NCI-H146 treated with DMSO at 0.1 percent for 48 hours (cell line): ENCODE measurements at regions not wholly inside any gene's neighbourhood (a gene's known extent, or its start where the extent isn't known, plus 50 kb on each side); places are given as distances from the start of the nearest gene placed in this dataset.

Source experiments
- DNase-seq: peaks from one replicate; lab custom pipeline; 2025; ENCODE audit not compliant: unreplicated experiment; lab: John Stamatoyannopoulos, UW

- no peak for DNase-seq
Measured at GRCh38 chr3:23644099-23644498, 161.7 kb upstream of the UBE2E1 start.

DNA sequence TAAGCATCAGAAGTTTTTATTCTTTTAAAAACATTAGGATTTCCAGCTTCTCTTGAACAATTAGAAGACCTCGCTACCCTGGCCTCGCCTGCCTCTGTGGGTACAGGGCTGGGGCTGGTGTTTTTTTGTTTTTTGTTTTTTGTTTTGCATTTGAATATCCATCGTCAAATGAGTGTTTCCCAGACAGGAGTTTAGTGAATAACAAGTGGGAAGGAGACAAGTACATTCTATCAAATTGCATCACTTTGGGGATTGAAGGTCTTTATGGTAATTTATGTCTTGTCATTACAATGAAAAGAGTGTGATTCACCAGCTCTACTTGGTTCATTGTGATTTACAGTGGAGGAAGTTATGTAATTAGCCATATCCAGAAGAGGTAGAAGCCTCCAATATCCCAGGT, 161.1 kb upstream of the UBE2E1 start:
- no peak for DNase-seq

DNA sequence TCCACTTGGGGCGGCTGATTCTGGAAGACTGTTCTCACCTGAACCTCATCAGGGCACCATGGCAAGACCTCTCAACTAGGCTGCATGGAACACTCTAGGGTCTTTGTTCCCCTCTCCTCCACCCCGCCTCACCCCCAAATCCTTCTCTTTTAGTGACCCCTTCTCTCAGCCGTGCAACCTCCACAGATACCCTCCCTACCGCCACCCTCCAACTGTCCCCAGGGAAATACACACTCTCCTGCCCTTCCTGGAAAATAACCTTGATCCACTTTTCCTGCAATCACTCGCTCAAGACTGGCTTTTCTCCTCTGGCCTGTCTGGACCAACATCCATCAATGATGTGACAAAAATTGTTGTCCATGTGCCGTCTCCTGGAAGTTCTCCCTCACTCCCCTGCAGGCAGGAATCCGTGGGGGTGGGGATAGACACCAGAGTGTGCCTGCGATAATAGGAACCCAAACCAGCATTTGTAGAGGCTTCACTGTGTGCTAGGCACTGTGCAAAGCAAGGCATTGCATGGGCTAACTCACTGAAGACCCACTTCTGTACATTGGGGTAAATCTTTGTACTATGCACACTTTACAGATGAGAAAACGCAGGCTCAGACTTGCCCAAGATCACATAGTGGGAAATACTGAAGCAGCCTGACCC, 160.1 kb upstream of the UBE2E1 start:
- DNase-seq = no peak

DNA sequence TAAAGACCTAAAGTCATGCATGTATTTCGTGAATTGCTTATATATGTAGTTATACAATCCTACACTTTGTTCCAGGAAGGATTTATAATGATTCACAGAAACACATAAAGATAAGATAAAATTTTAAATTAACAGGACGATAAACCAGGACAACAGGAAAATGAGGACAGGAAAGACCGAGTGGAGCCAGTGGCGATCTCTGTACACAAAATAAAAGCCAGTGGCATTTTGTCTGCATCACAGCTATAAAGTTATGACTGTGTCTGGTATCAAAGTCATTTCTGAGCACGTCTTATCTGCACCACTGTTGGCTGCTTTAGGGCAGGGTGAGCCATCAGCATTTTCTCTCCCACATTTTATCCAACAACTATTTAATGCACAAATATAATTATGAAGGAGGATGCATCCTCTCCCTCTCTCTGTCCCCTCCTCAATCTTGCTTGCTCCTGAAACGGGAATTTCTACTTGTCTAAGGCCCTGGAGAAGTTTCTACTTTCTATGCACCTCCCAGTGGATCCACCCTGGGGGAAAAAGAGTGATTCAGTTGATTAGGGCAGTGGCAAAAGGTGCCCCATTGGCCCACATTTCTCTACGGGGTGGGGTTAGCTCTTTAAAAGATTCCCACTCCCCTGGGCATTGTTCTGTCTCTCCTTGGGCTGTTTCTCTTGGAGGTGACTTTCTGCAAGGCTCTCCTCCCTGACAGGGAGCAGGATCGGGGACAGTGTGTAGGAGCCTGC, 159.4 kb upstream of the UBE2E1 start:
- DNase-seq = no peak

DNA sequence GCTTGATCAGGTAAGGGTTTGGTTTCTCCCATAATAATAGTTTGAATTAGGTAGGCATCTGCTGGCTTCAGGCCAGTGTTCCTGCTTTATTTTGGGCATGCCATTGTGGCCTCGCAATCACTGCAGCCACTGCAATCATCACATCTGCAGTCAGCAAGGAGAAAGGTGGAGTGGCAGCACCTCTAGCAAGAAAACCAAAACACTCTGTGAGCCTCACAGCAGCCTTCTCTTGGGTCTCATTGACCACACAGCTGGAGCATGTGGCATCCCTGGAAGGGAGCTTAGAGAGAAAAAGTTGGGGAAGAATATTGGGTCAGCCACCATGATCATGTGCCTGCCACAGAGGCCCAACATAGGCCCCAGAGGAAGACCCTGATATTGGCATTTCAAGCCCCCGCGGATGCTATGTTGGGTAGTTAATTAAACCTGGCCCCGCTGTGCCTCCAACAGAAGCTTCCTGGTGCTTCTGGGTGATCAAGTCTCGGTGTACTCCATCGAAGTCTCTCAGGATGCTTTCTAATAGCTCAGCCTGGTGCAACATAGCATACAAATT, 158.0 kb upstream of the UBE2E1 start:
- no peak for DNase-seq

DNA sequence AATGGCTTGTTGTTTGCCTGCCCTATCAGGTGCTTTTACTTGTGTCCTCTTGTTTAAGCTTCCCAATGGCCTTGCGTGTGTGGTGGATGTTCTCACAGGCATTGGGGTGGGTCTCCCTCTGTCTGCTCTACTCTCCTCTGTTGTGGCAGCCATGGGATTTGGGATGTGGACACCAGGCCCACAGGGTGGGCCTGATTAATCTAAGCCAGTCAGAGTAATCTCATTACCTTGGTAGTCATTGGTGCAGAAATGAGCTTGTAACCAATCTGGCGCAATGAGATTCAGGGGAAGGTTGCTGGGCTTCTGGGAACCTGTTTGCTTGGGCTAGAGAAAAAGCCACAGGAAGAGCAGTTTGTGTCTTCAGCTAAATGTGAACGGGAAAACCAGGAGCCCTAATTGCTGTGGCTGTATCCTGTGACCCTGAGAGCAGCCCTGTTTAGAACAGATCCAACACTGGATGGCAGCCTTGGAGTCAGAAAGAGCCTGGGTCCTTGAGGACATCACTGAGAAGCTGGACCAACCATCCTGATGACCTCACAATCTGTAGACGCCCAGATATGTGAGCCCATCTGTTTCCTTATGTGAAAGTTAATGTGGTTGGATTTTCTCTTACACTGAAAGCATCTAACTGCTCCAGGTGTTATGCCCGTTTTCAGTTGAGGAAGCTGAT, 157.3 kb upstream of the UBE2E1 start:
- no peak for DNase-seq

DNA sequence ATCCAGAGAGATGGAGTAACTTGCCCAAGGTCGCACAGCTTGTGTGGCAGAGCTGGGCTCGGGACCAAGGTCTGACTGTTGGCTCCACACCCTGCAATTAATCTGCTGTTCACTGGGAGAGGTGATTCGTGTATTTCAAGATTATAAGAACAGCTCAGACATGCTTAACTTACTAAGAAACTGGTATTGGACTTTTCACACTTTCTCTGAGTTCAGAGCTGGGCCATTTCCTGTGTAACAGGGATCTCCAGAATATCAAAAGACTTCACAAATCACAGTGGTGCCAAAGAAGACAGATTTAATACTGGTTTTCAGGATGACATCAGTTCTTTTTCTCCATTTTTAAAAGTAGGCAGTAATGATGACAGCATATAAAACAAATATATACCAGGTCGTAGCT, 156.8 kb upstream of the UBE2E1 start:
- DNase-seq = no peak

GRCh38 chr3:23649448-23649847, 156.3 kb upstream of the UBE2E1 start:
- no peak for DNase-seq

- no peak for DNase-seq
Measured at GRCh38 chr3:23650371-23651140, 155.2 kb upstream of the UBE2E1 start.

DNA sequence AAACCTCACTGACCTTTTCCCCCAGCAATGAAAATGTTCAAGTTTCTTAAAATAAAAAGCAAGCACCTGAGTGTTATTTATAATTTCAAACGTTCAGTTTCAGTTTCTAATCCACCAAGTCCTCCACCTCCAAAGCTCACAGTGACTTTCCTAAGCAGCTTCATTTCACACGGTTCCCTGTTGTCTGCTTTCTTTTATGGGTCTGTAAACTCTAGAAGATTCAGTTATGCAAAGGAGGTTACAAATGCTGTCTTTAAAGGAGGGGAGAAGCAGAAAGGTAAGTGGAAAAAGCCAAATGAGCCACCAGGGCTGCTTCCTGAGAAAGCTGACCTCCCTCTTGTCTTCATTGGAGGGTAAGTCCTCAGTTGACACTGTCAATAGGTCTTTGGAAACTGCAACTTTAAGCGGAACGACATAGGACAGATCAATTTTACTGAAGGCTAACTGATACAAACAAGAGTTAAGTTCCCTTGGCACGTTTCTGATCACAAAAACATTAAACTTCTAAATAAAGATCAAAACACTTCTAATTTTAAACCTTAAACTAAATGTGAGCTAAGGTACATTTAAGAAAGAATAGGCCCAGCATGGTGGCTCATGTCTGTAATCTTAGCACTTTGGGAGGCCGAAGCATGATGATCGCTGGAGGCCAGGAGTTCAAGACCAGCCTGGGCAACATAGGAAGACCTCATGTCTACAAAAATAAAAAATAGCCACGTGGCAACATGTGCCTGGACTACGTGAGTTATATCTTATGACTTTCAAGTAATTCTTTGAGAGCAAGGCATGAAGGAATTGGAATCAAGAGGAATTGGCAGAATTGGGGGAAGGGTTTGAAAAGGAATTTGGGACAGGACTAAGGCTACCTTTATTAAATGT, 151.9 kb upstream of the UBE2E1 start:
- DNase-seq = no peak

- no peak for DNase-seq
Measured at GRCh38 chr3:23654571-23654970, 151.2 kb upstream of the UBE2E1 start.

DNA sequence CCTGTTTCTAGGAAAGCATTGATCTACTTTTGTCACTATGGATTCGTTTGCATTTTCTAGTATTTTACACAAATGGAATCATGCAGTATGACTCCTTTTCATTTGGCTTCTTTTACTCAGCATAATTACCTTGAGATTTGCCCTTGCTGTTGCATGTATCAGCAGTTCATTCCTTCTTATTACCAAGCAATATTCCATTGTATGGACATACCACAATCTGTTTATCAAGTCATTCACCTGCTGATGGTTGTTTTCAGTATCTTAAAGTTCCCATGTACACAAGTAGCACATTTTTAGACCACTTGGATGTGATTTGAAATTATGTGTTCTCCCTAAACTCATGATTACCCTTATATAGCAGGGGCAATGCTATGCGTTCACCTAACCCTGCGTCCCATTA, 150.0 kb upstream of the UBE2E1 start:
- DNase-seq = no peak

GRCh38 chr3:23656199-23656598, 149.6 kb upstream of the UBE2E1 start:
- DNase-seq = no peak

DNA sequence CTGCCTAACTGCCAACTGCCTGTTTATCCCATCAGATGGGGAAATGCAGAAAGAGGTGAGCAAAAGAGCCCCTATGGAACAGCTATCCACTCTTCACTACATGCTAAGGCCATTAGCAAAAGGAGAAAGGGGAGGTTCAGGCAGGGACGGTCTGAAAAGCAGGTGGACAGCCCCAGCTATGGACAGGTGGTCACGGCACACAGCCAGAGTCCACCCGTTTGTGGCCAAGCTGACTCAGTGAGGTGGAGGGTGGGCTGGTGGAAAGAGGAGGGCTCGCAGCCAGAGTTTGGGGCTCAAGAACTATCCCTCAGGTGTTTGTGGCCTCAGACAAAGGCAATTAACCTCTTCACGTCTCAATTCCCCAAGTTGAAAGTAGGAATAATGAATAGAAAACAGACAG, 148.9 kb upstream of the UBE2E1 start:
- DNase-seq = no peak

- no peak for DNase-seq
Measured at GRCh38 chr3:23657647-23658046, 148.1 kb upstream of the UBE2E1 start.

DNA sequence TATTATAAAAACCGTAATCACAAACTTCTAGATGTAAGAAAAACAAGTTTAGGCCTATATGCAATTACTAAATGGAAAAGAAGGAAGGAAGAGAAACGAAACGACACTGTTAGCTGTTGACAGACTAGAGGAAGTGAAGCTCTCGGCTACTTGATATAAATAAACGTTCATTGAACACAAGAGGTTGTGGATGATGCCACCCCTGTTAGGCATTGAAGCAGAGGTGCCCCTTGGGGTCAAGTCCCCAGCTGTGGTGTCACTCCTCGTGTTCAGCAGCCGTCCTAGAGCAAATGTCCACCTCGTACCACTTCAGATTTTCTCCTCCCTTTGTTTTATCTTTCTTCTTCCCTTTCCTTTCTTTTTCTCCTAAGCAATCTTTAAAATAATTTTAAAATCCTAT, 146.5 kb upstream of the UBE2E1 start:
- DNase-seq = no peak

- DNase-seq = no peak
Measured at GRCh38 chr3:23659840-23660430, 145.8 kb upstream of the UBE2E1 start.

- no peak for DNase-seq
Measured at GRCh38 chr3:23662079-23662617, 143.6 kb upstream of the UBE2E1 start.

- DNase-seq = no peak
Measured at GRCh38 chr3:23663246-23663645, 142.5 kb upstream of the UBE2E1 start.
